H9 (cell line): ENCODE measurements at regions not wholly inside any gene's neighbourhood (a gene's known extent, or its start where the extent isn't known, plus 50 kb on each side); places are given as distances from the start of the nearest gene placed in this dataset.
"Not testable (repeated sequence)": the region's sequence is repeated elsewhere in the genome, so short reads cannot be mapped to it uniquely, and the experiment has no call there.

Experiments used
- DNase-seq: peaks from one replicate; pipeline ENCODE4 v3.0.0-alpha.2; 2017
- H2AFZ ChIP-seq: one replicate; pipeline ENCODE4 v1.6.1; 2013; ENCODE audit warnings: mild to moderate bottlenecking, low read length, control low read depth, moderate library complexity
- H2AK5ac ChIP-seq: 2 replicates; pipeline ENCODE4 v1.6.1; 2013; ENCODE audit warnings: low read length, control low read depth, mixed read lengths; ENCODE audit not compliant: insufficient read length
- H2BK120ac ChIP-seq: one replicate; pipeline ENCODE4 v1.6.1; 2013; ENCODE audit warnings: low read depth, mild to moderate bottlenecking, low read length, control low read depth, inconsistent platforms; ENCODE audit not compliant: poor library complexity, severe bottlenecking
- H2BK12ac ChIP-seq: 2 replicates; pipeline ENCODE4 v1.6.1; 2013; ENCODE audit warnings: low read length, control low read depth, mixed read lengths, low read depth; ENCODE audit not compliant: insufficient read length
- H2BK15ac ChIP-seq: 2 replicates; pipeline ENCODE4 v1.6.1; 2013; ENCODE audit warnings: low read depth, low read length, control low read depth
- H2BK20ac ChIP-seq: one replicate; pipeline ENCODE4 v1.6.1; 2013; ENCODE audit warnings: low read depth, mild to moderate bottlenecking, low read length, control low read depth, inconsistent platforms; ENCODE audit not compliant: poor library complexity, severe bottlenecking
- H2BK5ac ChIP-seq: 2 replicates; pipeline ENCODE4 v1.6.1; 2013; ENCODE audit warnings: low read length, control low read depth, mixed read lengths; ENCODE audit not compliant: insufficient read length
- H3K14ac ChIP-seq: 2 replicates; pipeline ENCODE4 v1.6.1; 2013; ENCODE audit warnings: low read length, control low read depth; ENCODE audit not compliant: insufficient read depth
- H3K18ac ChIP-seq: 2 replicates; pipeline ENCODE4 v1.6.1; 2013; ENCODE audit warnings: low read depth, mild to moderate bottlenecking, mixed read lengths, low read length, control low read depth; ENCODE audit not compliant: insufficient read length
- H3K23ac ChIP-seq: 2 replicates; pipeline ENCODE4 v1.6.1; 2013; ENCODE audit warnings: low read length, control low read depth, mixed read lengths, low read depth; ENCODE audit not compliant: insufficient read length
- H3K23me2 ChIP-seq: 2 replicates; pipeline ENCODE4 v1.6.1; 2013; ENCODE audit warnings: low read depth, mild to moderate bottlenecking, mixed read lengths, low read length, control low read depth; ENCODE audit not compliant: insufficient read length, poor library complexity, severe bottlenecking
- H3K27ac ChIP-seq: 2 replicates; pipeline ENCODE4 v1.5.1; 2013; ENCODE audit warnings: low read length, control low read depth, mixed read lengths, low read depth; ENCODE audit not compliant: insufficient read length
- H3K27me3 ChIP-seq: 2 replicates; pipeline ENCODE4 v1.6.1; 2013; ENCODE audit warnings: low read length, control low read depth, inconsistent platforms; ENCODE audit not compliant: insufficient read depth
- H3K4ac ChIP-seq: 2 replicates; pipeline ENCODE4 v1.6.1; 2013; ENCODE audit warnings: low read depth, mild to moderate bottlenecking, control low read depth, inconsistent platforms, low read length, moderate library complexity
- H3K4me1 ChIP-seq: 2 replicates; pipeline ENCODE4 v1.6.1; 2013; ENCODE audit warnings: low read length, control low read depth, inconsistent platforms; ENCODE audit not compliant: insufficient read depth
- H3K4me2 ChIP-seq: 2 replicates; pipeline ENCODE4 v1.6.1; 2013; ENCODE audit warnings: low read length, control low read depth, mixed read lengths; ENCODE audit not compliant: insufficient read length, insufficient read depth
- H3K56ac ChIP-seq: 2 replicates; pipeline ENCODE4 v1.6.1; 2013; ENCODE audit warnings: low read depth, mild to moderate bottlenecking, mixed read lengths, low read length, control low read depth; ENCODE audit not compliant: insufficient read length
- H3K79me1 ChIP-seq: 2 replicates; pipeline ENCODE4 v1.6.1; 2013; ENCODE audit warnings: low read depth, mild to moderate bottlenecking, moderate library complexity, low read length, control low read depth, inconsistent platforms; ENCODE audit not compliant: insufficient read depth, poor library complexity, severe bottlenecking
- H3K79me2 ChIP-seq: 2 replicates; pipeline ENCODE4 v1.6.1; 2013; ENCODE audit warnings: low read length, control low read depth, inconsistent platforms; ENCODE audit not compliant: insufficient read depth
- H3K9ac ChIP-seq: 2 replicates; pipeline ENCODE4 v1.6.1; 2013; ENCODE audit warnings: low read length, control low read depth, mixed read lengths; ENCODE audit not compliant: insufficient read length; ENCODE audit errors: extremely low read depth
- H3K9me3 ChIP-seq: one replicate; pipeline ENCODE4 v1.6.1; 2013; ENCODE audit warnings: low read depth, low read length, inconsistent platforms; ENCODE audit not compliant: control insufficient read depth
- H3T11ph ChIP-seq: one replicate; pipeline ENCODE4 v1.6.1; 2013; ENCODE audit warnings: mild to moderate bottlenecking, low read length, control low read depth, inconsistent platforms
- H4K20me1 ChIP-seq: one replicate; pipeline ENCODE4 v1.6.1; 2013; ENCODE audit not compliant: control insufficient read depth, insufficient read length, insufficient read depth
- H4K5ac ChIP-seq: 2 replicates; pipeline ENCODE4 v1.6.1; 2013; ENCODE audit warnings: low read depth, mild to moderate bottlenecking, mixed read lengths, low read length, control low read depth; ENCODE audit not compliant: insufficient read length
- H4K8ac ChIP-seq: replicated peaks from 2 replicates; pipeline ENCODE4 v1.6.1; 2013; ENCODE audit warnings: low read length, control low read depth, mixed read lengths, low read depth; ENCODE audit not compliant: insufficient read length
- H4K91ac ChIP-seq: 2 replicates; pipeline ENCODE4 v1.6.1; 2013; ENCODE audit warnings: low read depth, mild to moderate bottlenecking, moderate library complexity, mixed read lengths, low read length, control low read depth; ENCODE audit not compliant: insufficient read length
- H3K27ac Mint-ChIP-seq, 3 experiments: 2 replicates in 2 of 3; 3 replicates in 1 of 3; pipeline ENCODE4 v1.8.0; 2020 to 2021; ENCODE audit warnings: mixed read lengths in 3 of 3, mild to moderate bottlenecking in 1 of 3, moderate library complexity in 1 of 3
- H3K27me3 Mint-ChIP-seq: 2 replicates; pipeline ENCODE4 v1.8.0; 2021; ENCODE audit warnings: low read depth, mild to moderate bottlenecking, moderate library complexity, mixed read lengths
- H3K36me3 Mint-ChIP-seq, 3 experiments: 2 replicates in 2 of 3; 3 replicates in 1 of 3; pipeline ENCODE4 v1.8.0; 2020 to 2021; ENCODE audit warnings: low read depth in 3 of 3, mixed read lengths in 3 of 3; ENCODE audit not compliant: insufficient read depth in 1 of 3
- H3K4me1 Mint-ChIP-seq, 2 experiments: 2 replicates each; pipeline ENCODE4 v1.8.0; 2020; ENCODE audit warnings: mixed read lengths in 2 of 2
- H3K4me3 Mint-ChIP-seq, 2 experiments: 2 replicates in 1 of 2; 3 replicates in 1 of 2; pipeline ENCODE4 v1.8.0; 2020 to 2021; ENCODE audit warnings: mild to moderate bottlenecking in 2 of 2, mixed read lengths in 2 of 2, moderate library complexity in 1 of 2
- H3K9me3 Mint-ChIP-seq, 2 experiments: 2 replicates in 1 of 2; 3 replicates in 1 of 2; pipeline ENCODE4 v1.8.0; 2020; ENCODE audit warnings: mild to moderate bottlenecking in 2 of 2, mixed read lengths in 2 of 2, moderate library complexity in 1 of 2
- CTCF ChIP-seq: fragments of 200-600 bp; sonication (generic); conservative IDR thresholded peaks from 3 replicates; pipeline ENCODE4 v1.8.0; 2021; ENCODE audit warnings: antibody characterized with exemption, mild to moderate bottlenecking
- WGBS: extraction: QIAGEN DNeasy Blood & Tissue Kit; methylation state at CpG from one replicate; pipeline ENCODE4 v1.1.7; 2013; ENCODE audit warnings: missing lambda C conversion rate, low lambda C conversion rate, mixed read lengths; ENCODE audit not compliant: insufficient read length; ENCODE audit errors: extremely low coverage; 5-methylcytosine and 5-hydroxymethylcytosine counted together

- TF ChIP-seq CTCF: no peak
- no peaks in the 10 kb centered on the region for H3K4me1 Mint-ChIP-seq
- H3K4me3 Mint-ChIP-seq: no peak overlapping the region
- Histone ChIP-seq H3K56ac (no peak overlapping the region), H2AK5ac (no peak overlapping the region), H3K23ac (no peak overlapping the region), H3K18ac (no peak overlapping the region), H2BK12ac (no peak overlapping the region), H2AFZ (no peak overlapping the region), H3K4me2 (no peak overlapping the region), H3K79me1 (peaks cover 4% of the 10 kb centered on the region), H3K23me2 (no peaks in the 10 kb centered on the region), H4K8ac (no peak overlapping the region), H3K79me2 (no peaks in the 10 kb centered on the region; the same call in 1 of the 2 replicates), H4K5ac (no peak overlapping the region), H3K27me3 (no peaks in the 10 kb centered on the region), H3T11ph (no peak overlapping the region), H3K14ac (no peak overlapping the region), H3K4ac (no peak overlapping the region), H3K27ac (no peak overlapping the region), H2BK120ac (no peak overlapping the region), H3K4me1 (no peaks in the 10 kb centered on the region), H2BK15ac (no peak overlapping the region), H2BK20ac (no peak overlapping the region), H2BK5ac (no peak overlapping the region), H3K9me3 (no peaks in the 10 kb centered on the region), H4K91ac (no peak overlapping the region), H4K20me1 (no peaks in the 10 kb centered on the region), H3K9ac (no peak overlapping the region)
- 0 out of 7 replicates have a peak, but pooled peaks cover 0 to 4% (median 0%) of the 10 kb centered on the region in 3 experiments for H3K36me3 Mint-ChIP-seq
- no CpG with 5 or more reads among the region's 1 CpG for WGBS
- no peak for DNase-seq
- H3K27ac Mint-ChIP-seq: no peak overlapping the region
- no peaks in the 10 kb centered on the region; the same call in 1 of the 2 replicates for H3K27me3 Mint-ChIP-seq
- no peaks in the 10 kb centered on the region for H3K9me3 Mint-ChIP-seq
Measured at GRCh38 chr22:40094485-40094884, 83.2 kb upstream of the TNRC6B start.

GRCh38 chr22:40099887-40100286 is 77.8 kb upstream of the TNRC6B start:
- H3K9me3 ChIP-seq, H2BK12ac ChIP-seq, H2BK5ac ChIP-seq, H3K27ac Mint-ChIP-seq, H3K79me2 ChIP-seq, H2BK120ac ChIP-seq, H4K20me1 ChIP-seq, H2AFZ ChIP-seq, H3T11ph ChIP-seq, H3K27ac ChIP-seq, H3K9ac ChIP-seq, H3K4me2 ChIP-seq, H2BK20ac ChIP-seq, H3K18ac ChIP-seq, H4K5ac ChIP-seq, H2BK15ac ChIP-seq, H3K79me1 ChIP-seq, H3K23ac ChIP-seq, H3K14ac ChIP-seq, DNase-seq, H3K36me3 Mint-ChIP-seq, H4K91ac ChIP-seq, H3K4me1 ChIP-seq, H3K9me3 Mint-ChIP-seq, H3K27me3 ChIP-seq, H3K56ac ChIP-seq, H3K4ac ChIP-seq, H3K4me3 Mint-ChIP-seq, H4K8ac ChIP-seq, H3K27me3 Mint-ChIP-seq, H3K23me2 ChIP-seq, H2AK5ac ChIP-seq: not testable (repeated sequence)
- peaks cover 14 to 15% of the 10 kb centered on the region in 2 experiments for H3K4me1 Mint-ChIP-seq
- WGBS: no CpG with 5 or more reads among the region's 7 CpGs
